ENCODE measurements at regions not wholly inside any gene's neighbourhood (a gene's known extent, or its start where the extent isn't known, plus 50 kb on each side); places are given as distances from the start of the nearest gene placed in this dataset.

DNA sequence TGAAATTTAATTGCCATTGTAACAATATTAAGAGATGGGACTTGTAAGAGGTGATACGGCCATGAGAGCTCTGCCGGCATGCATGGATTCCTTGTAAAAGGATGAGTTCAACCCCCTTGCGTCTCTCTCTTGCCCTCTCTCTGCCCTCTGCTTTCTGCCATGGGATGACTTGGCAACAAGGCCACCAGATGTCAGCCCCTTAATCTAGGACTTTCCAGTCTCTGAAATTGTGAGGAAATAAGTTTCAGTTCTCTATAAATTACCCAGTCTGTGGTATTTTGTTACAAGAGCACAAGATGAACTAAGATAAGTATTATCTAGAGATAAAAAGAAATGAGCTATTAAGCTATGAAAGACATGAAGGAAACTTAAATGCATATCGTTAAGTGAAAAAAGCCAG, 145.7 kb upstream of the AHR start:
- DNase-seq (ENCODE audit: extremely low spot score) = no peak
- TF ChIP-seq HDGF (IDR thresholded peaks at IDR 0.05; ENCODE audit: borderline replicate concordance) (no peak), CTBP1 (IDR thresholded peaks at IDR 0.05; ENCODE audit: borderline replicate concordance) (no peak), LEF1 (IDR thresholded peaks at IDR 0.05; ENCODE audit: borderline replicate concordance) (no peak), FOXA1 (IDR thresholded peaks at IDR 0.05) (no peak), NFRKB (IDR thresholded peaks at IDR 0.05) (no peak), ARNT (IDR thresholded peaks at IDR 0.05) (no peak), BHLHE40 (IDR thresholded peaks at IDR 0.05; ENCODE audit: borderline replicate concordance) (no peak), FOXM1 (IDR thresholded peaks at IDR 0.05; ENCODE audit: borderline replicate concordance) (no peak), ELF4 (IDR thresholded peaks at IDR 0.05) (no peak), L3MBTL2 (conservative IDR thresholded peaks at IDR 0.05) (no peak), ZNF384 (IDR thresholded peaks at IDR 0.05) (no peak), SUZ12 (IDR thresholded peaks at IDR 0.05) (no peak), SP1 (IDR thresholded peaks at IDR 0.05) (no peak)
- ChIA-PET POLR2A (no interaction called here), CTCF (no interaction called here)

DNA sequence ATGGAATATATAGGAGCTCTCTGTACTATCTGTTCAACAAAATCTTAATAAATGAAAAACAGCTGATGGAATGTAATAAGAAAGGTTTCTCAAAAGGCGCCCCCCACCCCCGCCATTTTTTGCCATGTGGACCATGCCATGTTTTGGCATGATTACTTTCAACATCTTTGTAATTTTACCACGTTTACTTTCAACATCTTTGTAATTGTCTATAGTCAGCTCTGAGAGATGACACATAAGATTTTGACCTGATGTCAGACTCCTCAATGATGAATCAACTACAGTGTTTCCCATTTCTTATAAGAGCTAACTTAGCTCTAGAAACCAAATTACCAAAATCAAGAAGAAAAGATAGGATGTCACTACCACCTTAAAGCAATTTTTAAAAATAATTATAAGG, 144.9 kb upstream of the AHR start:
- ChIA-PET POLR2A (no interaction called here), CTCF (no interaction called here)
- DNase-seq (ENCODE audit: extremely low spot score) = no peak

DNA sequence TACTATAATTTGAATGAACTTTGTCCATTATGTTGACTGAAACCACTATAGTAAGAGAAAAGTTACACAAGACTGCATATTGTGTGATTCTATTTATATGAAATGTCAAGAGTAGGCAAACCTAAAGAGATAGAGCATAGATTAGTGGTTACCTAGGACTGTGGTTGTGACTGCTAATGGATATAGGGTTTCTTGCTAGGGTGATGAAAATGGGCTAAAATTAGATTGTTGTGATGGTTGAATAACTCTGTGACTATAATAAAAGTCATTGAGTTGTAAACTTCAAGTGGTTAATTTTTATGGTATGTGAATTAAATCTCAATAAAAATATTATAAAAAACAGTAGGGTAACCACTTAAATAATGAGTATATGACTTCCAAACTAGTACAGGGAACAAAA, 142.9 kb upstream of the AHR start:
- DNase-seq (ENCODE audit: extremely low spot score) = no peak
- TF ChIP-seq HDGF (IDR thresholded peaks at IDR 0.05; ENCODE audit: borderline replicate concordance) (no peak), FOXM1 (IDR thresholded peaks at IDR 0.05; ENCODE audit: borderline replicate concordance) (no peak), FOXA1 (IDR thresholded peaks at IDR 0.05) (no peak), CTBP1 (IDR thresholded peaks at IDR 0.05; ENCODE audit: borderline replicate concordance) (no peak), NFRKB (IDR thresholded peaks at IDR 0.05) (no peak), L3MBTL2 (conservative IDR thresholded peaks at IDR 0.05) (no peak), SP1 (IDR thresholded peaks at IDR 0.05) (no peak), TARDBP (IDR thresholded peaks at IDR 0.05) (no peak), SUZ12 (IDR thresholded peaks at IDR 0.05) (no peak), FOXK2 (IDR thresholded peaks at IDR 0.05) (no peak), ELF4 (IDR thresholded peaks at IDR 0.05) (no peak), ZNF384 (IDR thresholded peaks at IDR 0.05) (no peak), ARNT (IDR thresholded peaks at IDR 0.05) (no peak), LEF1 (IDR thresholded peaks at IDR 0.05; ENCODE audit: borderline replicate concordance) (no peak), BHLHE40 (IDR thresholded peaks at IDR 0.05; ENCODE audit: borderline replicate concordance) (no peak)
- TF ChIP-seq, protein P1, sequence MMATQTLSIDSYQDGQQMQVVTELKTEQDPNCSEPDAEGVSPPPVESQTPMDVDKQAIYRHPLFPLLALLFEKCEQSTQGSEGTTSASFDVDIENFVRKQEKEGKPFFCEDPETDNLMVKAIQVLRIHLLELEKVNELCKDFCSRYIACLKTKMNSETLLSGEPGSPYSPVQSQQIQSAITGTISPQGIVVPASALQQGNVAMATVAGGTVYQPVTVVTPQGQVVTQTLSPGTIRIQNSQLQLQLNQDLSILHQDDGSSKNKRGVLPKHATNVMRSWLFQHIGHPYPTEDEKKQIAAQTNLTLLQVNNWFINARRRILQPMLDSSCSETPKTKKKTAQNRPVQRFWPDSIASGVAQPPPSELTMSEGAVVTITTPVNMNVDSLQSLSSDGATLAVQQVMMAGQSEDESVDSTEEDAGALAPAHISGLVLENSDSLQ (IDR thresholded peaks at IDR 0.05) = no peak
- ChIA-PET CTCF (no interaction called here), POLR2A (no interaction called here)

More for the DNA sequence above, 144.9 kb upstream of the AHR start:
- TF ChIP-seq SP1 (IDR thresholded peaks at IDR 0.05) (no peak), NFRKB (IDR thresholded peaks at IDR 0.05) (no peak), BHLHE40 (IDR thresholded peaks at IDR 0.05; ENCODE audit: borderline replicate concordance) (no peak), TARDBP (IDR thresholded peaks at IDR 0.05) (no peak), CTBP1 (IDR thresholded peaks at IDR 0.05; ENCODE audit: borderline replicate concordance) (no peak), ELF4 (IDR thresholded peaks at IDR 0.05) (no peak), ARNT (IDR thresholded peaks at IDR 0.05) (no peak), FOXA1 (IDR thresholded peaks at IDR 0.05) (no peak), FOXK2 (IDR thresholded peaks at IDR 0.05) (no peak), L3MBTL2 (conservative IDR thresholded peaks at IDR 0.05) (no peak), SUZ12 (IDR thresholded peaks at IDR 0.05) (no peak), HDGF (IDR thresholded peaks at IDR 0.05; ENCODE audit: borderline replicate concordance) (no peak), FOXM1 (IDR thresholded peaks at IDR 0.05; ENCODE audit: borderline replicate concordance) (no peak)
- TF ChIP-seq, protein P1 (IDR thresholded peaks at IDR 0.05) = no peak

DNA sequence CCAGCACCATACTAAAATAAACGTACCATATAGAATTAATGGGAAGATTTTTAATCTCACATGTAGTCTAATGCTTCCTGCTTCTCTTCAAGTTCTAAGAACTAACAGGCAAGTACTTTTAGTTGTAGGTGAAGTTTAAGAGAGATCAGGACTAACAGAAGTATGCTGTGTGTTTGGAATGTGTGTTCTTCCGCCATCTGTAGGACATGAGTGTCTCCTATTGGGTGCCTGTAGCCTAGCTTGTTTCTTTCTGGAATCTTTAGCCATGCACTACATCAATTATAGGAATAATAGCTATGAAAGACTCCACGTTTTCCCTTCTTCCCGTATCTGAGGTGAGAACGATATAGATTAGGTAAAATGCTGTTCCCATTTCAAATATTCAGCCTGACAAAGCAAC, 140.2 kb upstream of the AHR start:
- ChIA-PET CTCF (no interaction called here), POLR2A (no interaction called here)
- TF ChIP-seq HDGF (IDR thresholded peaks at IDR 0.05; ENCODE audit: borderline replicate concordance) = no peak
- no peak for TF ChIP-seq LEF1 (IDR thresholded peaks at IDR 0.05; ENCODE audit: borderline replicate concordance)
- no peak for TF ChIP-seq BHLHE40 (IDR thresholded peaks at IDR 0.05; ENCODE audit: borderline replicate concordance)
- no peak for TF ChIP-seq TARDBP (IDR thresholded peaks at IDR 0.05)
- TF ChIP-seq, protein P1 (IDR thresholded peaks at IDR 0.05) = no peak
- TF ChIP-seq ZNF384 (IDR thresholded peaks at IDR 0.05) = no peak
- no peak for TF ChIP-seq FOXA1 (IDR thresholded peaks at IDR 0.05)
- DNase-seq (ENCODE audit: extremely low spot score) = no peak

DNA sequence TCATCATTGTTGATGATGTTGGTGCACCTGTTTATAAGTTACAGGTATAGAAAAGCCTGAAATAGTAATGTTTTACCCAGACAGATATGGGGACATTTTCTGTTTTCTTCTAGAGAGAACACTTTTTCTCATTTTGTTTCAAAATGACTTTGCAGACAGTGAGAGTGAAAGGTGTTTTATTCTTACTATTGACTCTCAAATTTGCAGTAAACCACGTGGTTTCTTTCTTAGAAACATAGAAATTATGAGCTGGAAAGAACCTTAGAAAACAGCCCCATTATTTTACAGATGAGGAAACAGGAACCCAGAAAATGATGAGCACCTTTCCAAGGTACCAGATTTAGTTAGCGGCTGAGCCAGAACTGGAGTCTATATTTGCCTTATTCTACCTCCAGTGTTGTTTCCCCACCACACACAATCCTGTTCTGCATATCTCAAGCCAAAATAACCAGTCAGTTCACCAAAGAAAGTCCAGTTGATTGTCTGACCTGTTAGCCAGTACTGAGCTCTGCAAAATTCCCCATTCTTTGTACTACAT, 138.9 kb upstream of the AHR start:
- TF ChIP-seq LEF1 (IDR thresholded peaks at IDR 0.05; ENCODE audit: borderline replicate concordance) (no peak), SP1 (IDR thresholded peaks at IDR 0.05) (no peak), FOXM1 (IDR thresholded peaks at IDR 0.05; ENCODE audit: borderline replicate concordance) (no peak), NFRKB (IDR thresholded peaks at IDR 0.05) (no peak), ELF4 (IDR thresholded peaks at IDR 0.05) (no peak), ARNT (IDR thresholded peaks at IDR 0.05) (no peak), BHLHE40 (IDR thresholded peaks at IDR 0.05; ENCODE audit: borderline replicate concordance) (no peak), CTBP1 (IDR thresholded peaks at IDR 0.05; ENCODE audit: borderline replicate concordance) (no peak), TARDBP (IDR thresholded peaks at IDR 0.05) (no peak), HDGF (IDR thresholded peaks at IDR 0.05; ENCODE audit: borderline replicate concordance) (no peak), L3MBTL2 (conservative IDR thresholded peaks at IDR 0.05) (no peak), FOXK2 (IDR thresholded peaks at IDR 0.05) (no peak)
- POLR2A ChIA-PET = no interaction called here
- DNase-seq (ENCODE audit: extremely low spot score) = no peak
- CTCF ChIA-PET = no interaction called here

DNA sequence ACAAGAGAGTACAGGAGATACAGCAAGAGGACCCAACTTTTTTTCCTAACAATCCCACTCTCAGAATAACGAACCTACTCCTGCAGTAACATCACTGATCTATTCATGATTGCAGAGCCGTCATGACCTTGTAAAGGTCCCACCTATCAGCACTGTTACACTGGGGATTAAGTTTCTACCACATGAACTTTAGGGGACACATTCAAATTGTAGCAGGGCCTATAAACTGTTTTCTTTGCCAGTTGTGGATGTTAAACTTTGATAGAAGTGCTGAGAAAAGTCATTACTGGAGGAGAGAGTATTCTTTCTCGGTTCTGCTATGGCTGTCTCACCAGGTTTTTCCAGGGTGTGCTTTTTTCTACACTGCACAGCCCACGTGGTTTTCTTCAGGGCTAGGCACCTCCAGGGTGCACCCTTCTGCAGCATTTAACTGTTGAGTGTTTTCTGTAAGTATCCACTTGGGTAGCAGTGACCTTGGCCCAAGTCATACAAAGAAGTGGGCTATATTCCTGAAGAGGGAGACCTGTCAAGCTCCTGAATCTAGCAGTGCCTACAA, 131.6 kb upstream of the AHR start:
- ChIA-PET CTCF (no interaction called here), POLR2A (no interaction called here)
- DNase-seq (ENCODE audit: extremely low spot score) = no peak
- TF ChIP-seq ZNF384 (IDR thresholded peaks at IDR 0.05) = no peak
- no peak for TF ChIP-seq L3MBTL2 (conservative IDR thresholded peaks at IDR 0.05)
- TF ChIP-seq SUZ12 (IDR thresholded peaks at IDR 0.05) = no peak
- TF ChIP-seq, protein P1 (IDR thresholded peaks at IDR 0.05) = no peak
- TF ChIP-seq ELF4 (IDR thresholded peaks at IDR 0.05) = no peak
- TF ChIP-seq HDGF (IDR thresholded peaks at IDR 0.05; ENCODE audit: borderline replicate concordance) = no peak
- no peak for TF ChIP-seq NFRKB (IDR thresholded peaks at IDR 0.05)
- no peak for TF ChIP-seq BHLHE40 (IDR thresholded peaks at IDR 0.05; ENCODE audit: borderline replicate concordance)
- TF ChIP-seq CTBP1 (IDR thresholded peaks at IDR 0.05; ENCODE audit: borderline replicate concordance) = no peak
- no peak for TF ChIP-seq FOXA1 (IDR thresholded peaks at IDR 0.05)
- no peak for TF ChIP-seq TARDBP (IDR thresholded peaks at IDR 0.05)
